ENCODE measurements at regions not wholly inside any gene's neighbourhood (a gene's known extent, or its start where the extent isn't known, plus 50 kb on each side); places are given as distances from the start of the nearest gene placed in this dataset.
A peak's percentile ranks its signal among the peaks of the same experiment; 100 is the strongest.

GRCh38 chr7:25353732-25354131 lies 125.4 kb upstream of the NPVF start:
- no peak for TF ChIP-seq CTCF (IDR thresholded peaks at IDR 0.05)
- H3K27ac ChIP-seq = no peak overlapping the region
- no peaks in the 10 kb centered on the region for H3K4me1 ChIP-seq
- H3K4me3 ChIP-seq = no peak overlapping the region
- intact Hi-C loops (cut with DNase I) = no loop called here
- H3K27me3 ChIP-seq = no peaks in the 10 kb centered on the region
- H3K9me3 ChIP-seq = no peaks in the 10 kb centered on the region
- 88 to 92% methylated on average over 4 of the region's 4 CpGs for WGBS, 2 donors
- DNase-seq (no peak), ATAC-seq (no peak)
- H3K36me3 ChIP-seq (replicated peaks in 1 of 2; ENCODE audit: insufficient read depth in 1 of 2, low read depth in 2 of 2) = no peaks in the 10 kb centered on the region

GRCh38 chr7:25356534-25357151 lies 128.4 kb upstream of the NPVF start:
- peaks cover 6% of the 10 kb centered on the region for H3K4me1 ChIP-seq
- no peak overlapping the region for H3K4me3 ChIP-seq
- H3K9me3 ChIP-seq = no peaks in the 10 kb centered on the region
- WGBS, 2 donors = 59 to 79% methylated on average over 4 of the region's 4 CpGs
- TF ChIP-seq CTCF (IDR thresholded peaks at IDR 0.05) (no peak), POLR2A (IDR thresholded peaks at IDR 0.05) (no peak)
- no peaks in the 10 kb centered on the region for H3K27me3 ChIP-seq
- no peaks in the 10 kb centered on the region for H3K36me3 ChIP-seq (replicated peaks in 1 of 2; ENCODE audit: insufficient read depth in 1 of 2, low read depth in 2 of 2)
- no peak for DNase-seq
- no peak for ATAC-seq
- no peak overlapping the region for H3K27ac ChIP-seq
- intact Hi-C loops (cut with DNase I) = no loop called here

- H3K4me1 ChIP-seq = peaks cover 6% of the 10 kb centered on the region
- H3K27ac ChIP-seq = no peak overlapping the region
- H3K36me3 ChIP-seq (replicated peaks in 1 of 2; ENCODE audit: insufficient read depth in 1 of 2, low read depth in 2 of 2) = no peaks in the 10 kb centered on the region
- H3K27me3 ChIP-seq = no peaks in the 10 kb centered on the region
- 87 to 90% methylated on average over 6 of the region's 6 CpGs for WGBS, 2 donors
- no peak for DNase-seq
- TF ChIP-seq CTCF (IDR thresholded peaks at IDR 0.05) (no peak), POLR2A (IDR thresholded peaks at IDR 0.05) (no peak)
- no peak for ATAC-seq
- H3K4me3 ChIP-seq = no peak overlapping the region
- intact Hi-C loops (cut with DNase I) = no loop called here
- no peaks in the 10 kb centered on the region for H3K9me3 ChIP-seq
Measured at GRCh38 chr7:25358926-25359325, 130.6 kb upstream of the NPVF start.

GRCh38 chr7:25359471-25360059 lies 131.3 kb upstream of the NPVF start:
- WGBS, 2 donors = 33 to 42% methylated on average over 9 of the region's 9 CpGs
- H3K27ac ChIP-seq = no peak overlapping the region
- peaks cover 6% of the 10 kb centered on the region for H3K4me1 ChIP-seq
- TF ChIP-seq POLR2A (IDR thresholded peaks at IDR 0.05) = no peak
- no peak for TF ChIP-seq CTCF (IDR thresholded peaks at IDR 0.05)
- ATAC-seq (peak; percentile 33), DNase-seq (peak in 1 of 4 donors; percentile 12)
- H3K9me3 ChIP-seq = no peaks in the 10 kb centered on the region
- no peak overlapping the region for H3K4me3 ChIP-seq
- H3K36me3 ChIP-seq (replicated peaks in 1 of 2; ENCODE audit: insufficient read depth in 1 of 2, low read depth in 2 of 2) = no peaks in the 10 kb centered on the region
- intact Hi-C loops (cut with DNase I) = no loop called here
- H3K27me3 ChIP-seq = no peaks in the 10 kb centered on the region

- peak in 2 of 4 donors; percentile 7 to 12 for DNase-seq
Measured at GRCh38 chr7:25360451-25360850, 132.2 kb upstream of the NPVF start.

More at GRCh38 chr7:25360451-25360850, 132.2 kb upstream of the NPVF start:
- intact Hi-C loops (cut with DNase I) = no loop called here
- H3K4me3 ChIP-seq = no peak overlapping the region
- no peak for ATAC-seq
- no peaks in the 10 kb centered on the region for H3K27me3 ChIP-seq
- TF ChIP-seq POLR2A (IDR thresholded peaks at IDR 0.05) = no peak
- 38 to 50% methylated on average over 2 of the region's 2 CpGs for whole genome bisulfite sequencing, 2 donors
- no peaks in the 10 kb centered on the region for H3K36me3 ChIP-seq (replicated peaks in 1 of 2; ENCODE audit: insufficient read depth in 1 of 2, low read depth in 2 of 2)
- H3K27ac ChIP-seq = no peak overlapping the region
- H3K9me3 ChIP-seq = no peaks in the 10 kb centered on the region
- H3K4me1 ChIP-seq = peaks cover 6% of the 10 kb centered on the region
